Neural cell (in vitro differentiated cells): ENCODE measurements at regions not wholly inside any gene's neighbourhood (a gene's known extent, or its start where the extent isn't known, plus 50 kb on each side); places are given as distances from the start of the nearest gene placed in this dataset.

Source experiments
- CTCF ChIP-seq: fragments of 450-650 bp; IDR thresholded peaks from 2 replicates; pipeline ENCODE4 v1.5.1; 2014; ENCODE audit warnings: antibody characterized with exemption, mild to moderate bottlenecking, moderate library complexity; ENCODE audit not compliant: poor library complexity, severe bottlenecking
- EP300 ChIP-seq: fragments of 450-650 bp; conservative IDR thresholded peaks from 2 replicates; pipeline ENCODE4 v1.6.1; 2014; ENCODE audit warnings: antibody characterized with exemption, mild to moderate bottlenecking, moderate library complexity; ENCODE audit not compliant: poor library complexity, severe bottlenecking
- EZH2 ChIP-seq: fragments of 200-600, 300-800 bp; shearing (Covaris generic), sonication (generic); IDR thresholded peaks from 2 replicates; pipeline ENCODE4 v1.6.1; 2014; ENCODE audit warnings: antibody characterized with exemption, low read length, borderline replicate concordance, mild to moderate bottlenecking; ENCODE audit not compliant: insufficient read depth, poor library complexity, severe bottlenecking
- MXI1 ChIP-seq: fragments of 450-650 bp; conservative IDR thresholded peaks from 2 replicates; pipeline ENCODE4 v1.6.1; 2014; ENCODE audit warnings: antibody characterized with exemption, mild to moderate bottlenecking; ENCODE audit not compliant: poor library complexity, severe bottlenecking
- POLR2AphosphoS5 ChIP-seq: IDR thresholded peaks from 2 replicates; pipeline ENCODE4 v1.6.1; 2012
- RAD21 ChIP-seq: fragments of 450-650 bp; conservative IDR thresholded peaks from 2 replicates; pipeline ENCODE4 v1.6.1; 2014; ENCODE audit warnings: antibody characterized with exemption, mild to moderate bottlenecking, moderate library complexity
- REST ChIP-seq: IDR thresholded peaks from 2 replicates; pipeline ENCODE4 v1.6.1; 2012; ENCODE audit warnings: borderline replicate concordance
- SMC3 ChIP-seq: fragments of 450-650 bp; conservative IDR thresholded peaks from 2 replicates; pipeline ENCODE4 v1.6.1; 2014; ENCODE audit warnings: antibody characterized with exemption, mild to moderate bottlenecking, moderate library complexity; ENCODE audit not compliant: poor library complexity
- TAF1 ChIP-seq: IDR thresholded peaks from 2 replicates; pipeline ENCODE4 v1.6.1; 2012; ENCODE audit warnings: low read depth

- TF ChIP-seq RAD21 (no peak), CTCF (no peak), EZH2 (no peak), EP300 (no peak), REST (no peak), MXI1 (no peak), POLR2AphosphoS5 (no peak), TAF1 (no peak), SMC3 (no peak)
These were observed 325.0 kb downstream of the SNAPC1 start for GRCh38 chr14:62087191-62087590.
